ENCODE measurements at regions not wholly inside any gene's neighbourhood (a gene's known extent, or its start where the extent isn't known, plus 50 kb on each side); places are given as distances from the start of the nearest gene placed in this dataset.

DNA sequence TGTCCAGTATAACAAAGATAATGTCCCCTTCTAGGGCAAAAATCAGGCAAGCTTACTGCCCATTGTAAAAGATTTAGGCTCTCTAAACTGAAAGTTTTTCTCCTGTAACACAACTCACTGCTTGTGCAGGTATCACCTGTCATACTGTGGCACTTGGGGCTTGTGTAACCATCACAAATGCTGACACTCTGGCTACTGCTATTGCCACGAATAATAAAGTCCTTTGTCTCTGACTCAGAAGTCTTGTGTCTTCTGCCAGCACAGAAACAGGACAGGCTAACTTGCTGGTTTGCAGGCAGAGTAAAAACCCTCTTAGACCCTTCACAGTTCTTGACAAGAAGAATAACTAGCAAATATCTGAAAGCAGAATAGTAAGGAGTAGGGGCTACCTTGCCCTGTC is 273.9 kb downstream of the RPS24 start:
- no peak overlapping the region for H3K4me3 ChIP-seq (ENCODE audit: low read depth, low read length)
- DNase-seq (ENCODE audit: low read depth): no peak
- TF ChIP-seq CTCF (IDR thresholded peaks at IDR 0.05; ENCODE audit: insufficient read depth, low read depth, low read length): no peak

DNA sequence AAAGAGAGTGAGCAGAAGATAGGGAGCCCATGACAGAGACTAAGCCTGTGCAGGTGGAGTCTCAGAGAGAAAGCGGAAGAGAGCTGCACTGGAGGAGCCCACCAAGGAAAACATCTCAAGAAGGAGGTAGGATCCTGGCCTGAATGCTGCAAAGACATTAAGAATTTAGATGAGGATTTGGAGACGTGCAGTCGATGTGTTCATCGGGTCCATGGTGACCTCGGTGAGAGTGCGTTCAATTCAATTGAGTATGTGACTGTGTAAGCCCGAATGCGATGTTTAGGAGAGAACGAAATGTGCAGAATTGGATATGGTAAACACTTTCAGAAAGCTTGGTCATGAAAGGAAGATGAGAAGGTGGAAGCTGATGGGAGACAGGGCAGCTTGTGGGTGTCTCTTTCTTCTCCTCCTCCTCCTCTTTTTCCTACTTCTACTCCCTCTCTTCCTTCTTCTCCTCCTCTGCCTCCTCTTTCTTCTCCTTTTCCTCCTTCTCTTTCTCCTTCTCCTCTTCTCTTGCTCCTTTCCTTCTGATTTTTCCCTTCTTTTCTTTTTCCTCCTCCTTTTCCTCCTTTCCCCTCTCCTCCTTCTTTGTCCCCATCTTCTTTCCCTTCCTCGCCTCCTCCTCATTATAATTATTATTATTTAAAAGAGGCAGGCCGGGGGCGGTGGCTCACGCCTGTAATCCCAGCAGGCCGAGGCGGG is 276.0 kb downstream of the RPS24 start:
- TF ChIP-seq CTCF (IDR thresholded peaks at IDR 0.05; ENCODE audit: insufficient read depth, low read depth, low read length): no peak
- DNase-seq (ENCODE audit: low read depth): no peak
- H3K4me3 ChIP-seq (ENCODE audit: low read depth, low read length): no peak overlapping the region

GRCh38 chr10:78310481-78311080 is 276.9 kb downstream of the RPS24 start:
- no peak overlapping the region for H3K4me3 ChIP-seq (ENCODE audit: low read depth, low read length)
- TF ChIP-seq CTCF (IDR thresholded peaks at IDR 0.05; ENCODE audit: insufficient read depth, low read depth, low read length): no peak
- DNase-seq (ENCODE audit: low read depth): no peak

GRCh38 chr10:78312197-78313047 is 278.8 kb downstream of the RPS24 start:
- no peak for TF ChIP-seq CTCF (IDR thresholded peaks at IDR 0.05; ENCODE audit: insufficient read depth, low read depth, low read length)
- peak; percentile 56 for DNase-seq (ENCODE audit: low read depth)
- no peak overlapping the region for H3K4me3 ChIP-seq (ENCODE audit: low read depth, low read length)

GRCh38 chr10:78313048-78313381 is 279.4 kb downstream of the RPS24 start:
- H3K4me3 ChIP-seq (ENCODE audit: low read depth, low read length): no peak overlapping the region
- no peak for DNase-seq (ENCODE audit: low read depth)

GRCh38 chr10:78313636-78314035 is 280.0 kb downstream of the RPS24 start:
- DNase-seq (ENCODE audit: low read depth): no peak
- no peak overlapping the region for H3K4me3 ChIP-seq (ENCODE audit: low read depth, low read length)
- TF ChIP-seq CTCF (IDR thresholded peaks at IDR 0.05; ENCODE audit: insufficient read depth, low read depth, low read length): no peak

More at GRCh38 chr10:78313048-78313381, 279.4 kb downstream of the RPS24 start:
- no peak for TF ChIP-seq CTCF (IDR thresholded peaks at IDR 0.05; ENCODE audit: insufficient read depth, low read depth, low read length)

Measured in fibroblast of villous mesenchyme (primary cell).